ENCODE measurements at regions not wholly inside any gene's neighbourhood (a gene's known extent, or its start where the extent isn't known, plus 50 kb on each side); places are given as distances from the start of the nearest gene placed in this dataset.

DNA sequence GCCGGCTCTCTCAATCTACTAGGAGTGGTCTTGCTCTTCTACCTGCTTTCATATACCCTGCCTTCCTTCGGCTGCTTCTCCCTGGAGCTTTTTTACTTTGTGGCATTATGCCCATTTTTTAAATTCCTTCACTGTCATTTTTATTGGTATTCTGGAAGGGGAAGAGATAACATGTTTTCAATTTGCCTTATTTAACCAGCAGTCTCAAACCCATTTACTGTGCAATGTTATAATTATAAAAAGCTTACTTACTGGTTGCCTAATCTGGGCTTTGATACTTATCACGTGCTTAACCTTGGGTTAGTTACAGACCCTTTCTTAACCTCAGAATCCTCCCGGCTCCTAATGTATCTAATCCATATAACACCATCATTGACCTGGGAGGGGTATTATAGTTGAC is 128.1 kb downstream of the SIPA1L2 start:
- TF ChIP-seq GATA3 (IDR thresholded peaks at IDR 0.05; ENCODE audit: low read depth, low read length) (no peak), GATA2 (IDR thresholded peaks at IDR 0.05; ENCODE audit: low read depth, low read length) (no peak)

Data from SH-SY5Y (cell line).